ENCODE measurements at regions not wholly inside any gene's neighbourhood (a gene's known extent, or its start where the extent isn't known, plus 50 kb on each side); places are given as distances from the start of the nearest gene placed in this dataset.

DNA sequence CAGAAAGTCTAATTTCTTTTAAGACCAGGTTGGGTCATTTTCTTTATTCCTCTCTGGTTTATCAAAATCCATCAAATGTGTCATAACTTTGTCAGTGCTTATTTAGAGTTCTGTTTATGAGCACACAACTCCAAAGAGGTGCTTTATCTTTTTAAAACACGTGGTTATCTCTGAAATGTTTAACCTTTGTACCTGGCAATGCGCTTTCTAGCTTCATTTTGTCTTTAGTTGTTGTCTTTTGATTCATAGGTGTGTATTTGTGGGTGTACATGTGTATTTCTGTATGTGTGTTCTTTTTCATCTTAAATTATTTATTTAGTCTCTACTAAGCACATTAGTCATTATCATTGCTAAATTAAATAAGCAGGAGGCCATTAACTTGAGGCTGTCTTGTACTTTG is 251.4 kb downstream of the JRKL start:
- H3K27me3 ChIP-seq = no peaks in the 10 kb centered on the region
- no peaks in the 10 kb centered on the region for H3K36me3 ChIP-seq
- H3K4me3 ChIP-seq = no peak overlapping the region
- no peaks in the 10 kb centered on the region for H3K4me1 ChIP-seq
- H3K4me2 ChIP-seq = no peak overlapping the region
- H4K20me1 ChIP-seq = no peaks in the 10 kb centered on the region
- no peak overlapping the region for H3K27ac ChIP-seq
- no peak overlapping the region for H3K9ac ChIP-seq
- peaks cover 11% of the 10 kb centered on the region; the same call in 1 of the 2 replicates for H3K9me3 ChIP-seq
- TF ChIP-seq Cebpa-rat (IDR thresholded peaks at IDR 0.05) = no peak

DNA sequence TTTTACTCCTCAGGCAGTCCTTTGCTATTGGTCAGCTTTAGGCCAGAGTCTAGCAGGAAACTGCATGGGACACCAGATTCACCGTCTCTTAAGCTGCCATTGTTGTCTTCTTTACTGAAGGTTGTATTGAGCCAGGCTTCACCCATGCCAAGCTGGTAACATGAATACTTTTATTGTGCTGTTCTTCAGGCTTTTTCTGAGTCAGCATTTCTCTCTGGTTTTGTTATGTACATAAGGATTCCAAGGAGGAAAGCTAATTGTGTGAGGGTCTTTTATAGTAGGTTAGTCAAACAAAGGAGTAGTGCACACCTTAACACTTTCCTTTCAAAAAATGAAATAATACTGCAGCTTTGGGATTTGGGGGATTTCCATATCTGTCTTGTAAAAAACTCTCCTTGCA is 252.8 kb downstream of the JRKL start:
- no peaks in the 10 kb centered on the region for H3K27me3 ChIP-seq
- no peak overlapping the region for H3K4me2 ChIP-seq

DNA sequence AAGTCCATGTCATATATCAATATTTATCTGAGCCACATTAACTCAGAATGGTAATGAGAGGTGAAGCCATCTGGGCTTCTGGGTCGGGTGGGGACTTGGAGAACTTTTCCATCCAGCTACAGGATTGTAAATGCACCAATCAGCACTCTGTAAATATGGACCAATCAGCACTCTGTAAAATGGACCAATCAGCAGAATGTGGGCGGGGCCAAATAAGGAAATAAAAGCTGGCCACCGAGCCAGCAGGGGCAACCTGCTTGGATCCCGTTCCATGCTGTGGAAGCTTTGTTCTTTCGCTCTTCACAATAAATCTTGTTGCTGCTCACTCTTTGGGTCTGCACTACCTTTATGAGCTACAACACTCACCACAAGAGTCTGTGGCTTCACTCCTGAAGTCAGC is 253.4 kb downstream of the JRKL start:
- no peaks in the 10 kb centered on the region for H3K27me3 ChIP-seq
- H3K9ac ChIP-seq = no peak overlapping the region
- no peaks in the 10 kb centered on the region for H3K36me3 ChIP-seq
- no peaks in the 10 kb centered on the region for H3K4me1 ChIP-seq
- peaks cover 11% of the 10 kb centered on the region; the same call in 1 of the 2 replicates for H3K9me3 ChIP-seq
- H3K4me3 ChIP-seq = no peak overlapping the region
- TF ChIP-seq Cebpa-rat (IDR thresholded peaks at IDR 0.05) = no peak
- no peak overlapping the region for H3K27ac ChIP-seq
- no peak overlapping the region for H3K4me2 ChIP-seq
- H4K20me1 ChIP-seq = no peaks in the 10 kb centered on the region

More for the DNA sequence above, 252.8 kb downstream of the JRKL start:
- Histone ChIP-seq H3K4me1 (no peaks in the 10 kb centered on the region), H3K4me3 (no peak overlapping the region), H3K9ac (no peak overlapping the region), H3K27ac (no peak overlapping the region), H4K20me1 (no peaks in the 10 kb centered on the region), H3K9me3 (peaks cover 11% of the 10 kb centered on the region; the same call in 1 of the 2 replicates), H3K36me3 (no peaks in the 10 kb centered on the region)
- no peak for TF ChIP-seq Cebpa-rat (IDR thresholded peaks at IDR 0.05)

DNA sequence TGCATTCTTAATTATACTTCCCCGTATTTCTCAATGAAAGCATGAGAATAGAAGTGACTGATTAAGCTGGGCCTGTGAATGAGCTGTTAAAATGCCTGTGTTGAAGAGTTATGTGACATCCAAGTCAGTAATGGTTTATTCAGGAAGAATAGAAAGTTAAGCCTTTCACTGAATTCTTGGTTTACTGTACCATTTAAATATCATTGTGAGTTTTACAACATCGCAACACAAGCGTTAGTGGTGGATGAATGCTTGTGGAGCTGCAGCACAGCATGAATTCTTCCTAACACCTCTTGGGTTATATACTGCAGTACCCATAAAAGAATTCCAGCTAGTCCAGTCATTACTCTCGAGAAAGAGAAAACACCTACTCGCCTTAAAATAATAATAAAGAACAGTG is 257.8 kb downstream of the JRKL start:
- Histone ChIP-seq H3K4me2 (no peak overlapping the region), H3K9me3 (peaks cover 8% of the 10 kb centered on the region; the same call in 1 of the 2 replicates), H3K36me3 (no peaks in the 10 kb centered on the region), H3K9ac (no peak overlapping the region), H4K20me1 (no peaks in the 10 kb centered on the region), H3K27ac (no peak overlapping the region), H3K4me1 (no peaks in the 10 kb centered on the region), H3K4me3 (no peak overlapping the region), H3K27me3 (no peaks in the 10 kb centered on the region)
- no peak for TF ChIP-seq Cebpa-rat (IDR thresholded peaks at IDR 0.05)

DNA sequence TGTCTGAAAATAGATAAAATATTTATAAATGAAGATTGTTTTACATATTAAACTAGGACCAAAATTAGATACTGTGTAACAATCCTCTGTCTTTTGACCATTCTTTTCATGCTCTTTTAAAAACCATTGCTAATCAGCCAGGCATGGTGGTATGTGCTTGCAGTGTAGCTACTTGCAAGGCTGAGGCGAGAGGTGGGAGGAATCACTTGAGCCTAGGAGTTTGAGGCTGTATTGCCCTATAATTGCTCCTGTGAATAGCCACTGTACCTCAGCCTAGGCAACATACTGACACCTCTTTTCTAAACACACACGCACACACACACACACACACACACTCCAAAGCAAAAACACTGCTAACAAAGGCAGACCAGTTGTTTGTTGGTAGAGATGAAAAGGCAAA is 259.2 kb downstream of the JRKL start:
- no peak overlapping the region for H3K9ac ChIP-seq
- H3K27ac ChIP-seq = no peak overlapping the region
- TF ChIP-seq Cebpa-rat (IDR thresholded peaks at IDR 0.05) = no peak
- no peaks in the 10 kb centered on the region for H4K20me1 ChIP-seq
- H3K4me1 ChIP-seq = no peaks in the 10 kb centered on the region
- no peak overlapping the region for H3K4me3 ChIP-seq
- no peak overlapping the region for H3K4me2 ChIP-seq
- H3K27me3 ChIP-seq = no peaks in the 10 kb centered on the region
- no peaks in the 10 kb centered on the region for H3K9me3 ChIP-seq
- H3K36me3 ChIP-seq = no peaks in the 10 kb centered on the region

DNA sequence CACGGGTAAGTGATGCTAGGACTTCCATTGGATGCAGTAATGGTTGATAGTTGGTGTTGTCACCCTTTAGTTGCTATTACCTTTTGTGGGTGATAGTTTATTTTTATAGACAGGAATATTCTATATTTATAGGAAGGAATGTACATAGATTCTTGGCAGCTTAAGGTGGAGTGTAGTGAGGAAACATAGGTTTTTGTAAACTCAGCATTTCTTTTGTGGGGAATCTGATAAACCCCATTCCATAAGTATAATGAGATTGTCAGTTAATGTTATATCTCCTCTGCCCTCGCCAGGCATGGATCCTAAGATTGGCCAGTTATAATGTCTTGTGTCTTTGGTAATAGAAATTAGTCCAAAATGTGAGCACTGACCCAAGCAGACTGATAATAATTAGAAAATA is 262.7 kb downstream of the JRKL start:
- H3K27ac ChIP-seq = no peak overlapping the region
- no peaks in the 10 kb centered on the region for H3K4me1 ChIP-seq
- H3K9ac ChIP-seq = no peak overlapping the region
- H3K4me3 ChIP-seq = no peak overlapping the region
- H3K9me3 ChIP-seq = no peaks in the 10 kb centered on the region
- no peaks in the 10 kb centered on the region for H4K20me1 ChIP-seq
- no peaks in the 10 kb centered on the region for H3K36me3 ChIP-seq
- H3K4me2 ChIP-seq = no peak overlapping the region
- no peaks in the 10 kb centered on the region for H3K27me3 ChIP-seq
- no peak for TF ChIP-seq Cebpa-rat (IDR thresholded peaks at IDR 0.05)

DNA sequence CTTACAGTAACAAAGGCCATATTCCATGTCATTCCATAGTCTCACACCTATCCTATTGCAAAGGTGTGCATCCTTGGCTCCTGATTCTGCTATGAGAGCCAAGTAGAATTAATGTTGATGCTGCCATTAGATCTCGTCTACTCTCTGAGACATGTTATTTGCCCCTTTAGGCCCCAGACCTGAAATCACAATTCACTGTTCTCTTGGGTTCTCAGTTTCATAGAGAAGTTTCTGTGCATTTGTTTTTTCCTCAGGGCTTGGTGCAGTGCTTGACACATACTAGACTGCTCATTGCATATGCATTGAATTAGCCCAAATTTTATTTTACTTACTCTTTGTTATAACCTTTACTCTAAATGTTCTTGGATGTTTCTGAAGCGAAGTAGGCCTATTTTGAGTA is 265.7 kb downstream of the JRKL start:
- Histone ChIP-seq H3K36me3 (no peaks in the 10 kb centered on the region), H3K4me3 (no peak overlapping the region)
- no peak for TF ChIP-seq Cebpa-rat (IDR thresholded peaks at IDR 0.05)

DNA sequence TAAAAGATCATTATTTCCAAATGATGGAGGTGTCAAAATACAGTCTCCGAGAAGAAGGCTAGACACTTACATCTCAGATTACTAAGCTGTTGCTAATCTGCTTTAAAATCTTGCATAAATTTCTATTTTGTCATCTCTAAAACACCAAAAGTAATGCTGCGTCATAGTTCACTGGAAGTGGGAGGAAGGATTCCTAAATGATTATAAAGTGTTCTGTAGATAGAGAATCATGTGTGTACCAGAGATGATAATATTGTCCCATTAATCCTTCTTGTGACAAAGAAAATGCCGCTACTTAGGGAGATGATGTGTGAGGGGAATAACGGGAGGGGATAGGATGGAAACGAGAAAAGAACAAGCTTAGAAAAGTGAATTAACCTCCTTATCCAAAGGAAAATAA is 268.6 kb downstream of the JRKL start:
- Histone ChIP-seq H3K36me3 (no peaks in the 10 kb centered on the region), H3K9me3 (no peaks in the 10 kb centered on the region), H3K27me3 (no peaks in the 10 kb centered on the region), H3K27ac (no peak overlapping the region), H3K4me3 (no peak overlapping the region), H4K20me1 (no peaks in the 10 kb centered on the region), H3K9ac (no peak overlapping the region), H3K4me2 (no peak overlapping the region), H3K4me1 (no peaks in the 10 kb centered on the region)
- TF ChIP-seq Cebpa-rat (IDR thresholded peaks at IDR 0.05) = no peak

More for the DNA sequence above, 265.7 kb downstream of the JRKL start:
- H3K4me2 ChIP-seq = no peak overlapping the region
- H4K20me1 ChIP-seq = no peaks in the 10 kb centered on the region
- no peaks in the 10 kb centered on the region for H3K4me1 ChIP-seq
- no peak overlapping the region for H3K9ac ChIP-seq
- H3K27ac ChIP-seq = no peak overlapping the region
- H3K27me3 ChIP-seq = no peaks in the 10 kb centered on the region
- no peaks in the 10 kb centered on the region for H3K9me3 ChIP-seq

DNA sequence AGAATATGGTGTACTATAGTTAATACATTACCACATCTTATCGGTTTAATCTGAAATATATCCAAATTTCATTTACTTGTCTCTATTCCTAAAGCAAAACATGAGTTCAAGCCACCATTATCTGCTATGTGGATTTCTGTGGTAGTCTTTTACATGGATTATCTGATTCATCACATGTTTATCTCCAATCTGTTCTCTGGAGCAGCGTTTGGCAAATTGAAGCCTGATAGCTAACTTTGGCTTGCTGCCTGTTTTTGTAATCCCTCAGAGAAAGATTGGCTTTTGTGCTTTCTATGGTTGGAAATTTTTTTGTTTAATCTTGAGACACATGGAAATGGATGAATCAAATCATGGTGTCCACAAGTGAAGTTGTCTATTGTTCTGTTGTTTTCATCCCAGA is 274.3 kb downstream of the JRKL start:
- Histone ChIP-seq H3K4me1 (no peaks in the 10 kb centered on the region), H3K9me3 (no peaks in the 10 kb centered on the region), H3K9ac (no peak overlapping the region), H3K27me3 (no peaks in the 10 kb centered on the region), H3K27ac (no peak overlapping the region), H3K36me3 (no peaks in the 10 kb centered on the region), H3K4me2 (no peak overlapping the region), H4K20me1 (no peaks in the 10 kb centered on the region), H3K4me3 (no peak overlapping the region)
- no peak for TF ChIP-seq Cebpa-rat (IDR thresholded peaks at IDR 0.05)

DNA sequence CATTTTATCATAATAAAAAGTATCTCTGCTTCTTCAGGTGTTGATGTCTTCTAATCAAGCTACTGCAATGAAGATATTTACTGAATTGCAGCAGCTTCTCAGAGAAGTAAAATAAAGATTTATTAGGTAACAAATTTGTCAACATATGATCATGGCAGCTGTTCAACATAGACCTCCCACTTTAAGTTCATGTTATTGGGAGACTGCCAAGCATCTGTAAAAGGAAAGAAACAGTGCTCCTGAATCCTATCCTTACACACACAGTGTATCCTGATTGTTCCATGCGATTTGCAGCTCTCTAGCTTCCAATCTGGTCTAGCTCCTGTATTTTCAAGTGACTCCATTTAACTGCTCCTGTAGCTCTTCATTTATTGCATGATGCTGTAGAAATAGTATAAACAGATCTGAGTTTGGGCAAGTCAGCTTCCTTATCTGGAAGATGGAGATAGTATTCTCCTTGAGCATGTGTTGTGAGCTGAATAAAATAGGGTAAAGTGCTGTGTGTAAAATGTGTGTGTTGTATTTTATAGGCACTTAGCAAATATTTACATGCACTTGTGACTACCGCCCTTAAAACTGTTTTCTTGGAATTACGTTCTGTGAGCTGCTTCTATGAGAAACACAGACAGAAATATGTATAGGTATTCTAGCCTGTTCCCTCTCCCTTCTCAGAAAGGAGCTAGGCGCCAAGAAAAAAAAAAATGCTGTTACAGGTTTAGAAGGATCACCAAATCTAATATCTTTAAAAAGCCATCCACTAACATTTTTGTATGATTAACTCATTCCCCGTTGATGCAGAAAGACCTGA is 290.6 kb downstream of the JRKL start:
- Histone ChIP-seq H3K4me2 (no peak overlapping the region), H3K4me3 (no peak overlapping the region), H3K9ac (no peak overlapping the region), H3K27ac (no peak overlapping the region), H4K20me1 (no peaks in the 10 kb centered on the region), H3K36me3 (no peaks in the 10 kb centered on the region), H3K4me1 (no peaks in the 10 kb centered on the region), H3K9me3 (no peaks in the 10 kb centered on the region), H3K27me3 (no peaks in the 10 kb centered on the region)
- TF ChIP-seq Cebpa-rat (IDR thresholded peaks at IDR 0.05) = no peak

All from BLaER1 (cell line).